ENCODE measurements at regions not wholly inside any gene's neighbourhood (a gene's known extent, or its start where the extent isn't known, plus 50 kb on each side); places are given as distances from the start of the nearest gene placed in this dataset.

DNA sequence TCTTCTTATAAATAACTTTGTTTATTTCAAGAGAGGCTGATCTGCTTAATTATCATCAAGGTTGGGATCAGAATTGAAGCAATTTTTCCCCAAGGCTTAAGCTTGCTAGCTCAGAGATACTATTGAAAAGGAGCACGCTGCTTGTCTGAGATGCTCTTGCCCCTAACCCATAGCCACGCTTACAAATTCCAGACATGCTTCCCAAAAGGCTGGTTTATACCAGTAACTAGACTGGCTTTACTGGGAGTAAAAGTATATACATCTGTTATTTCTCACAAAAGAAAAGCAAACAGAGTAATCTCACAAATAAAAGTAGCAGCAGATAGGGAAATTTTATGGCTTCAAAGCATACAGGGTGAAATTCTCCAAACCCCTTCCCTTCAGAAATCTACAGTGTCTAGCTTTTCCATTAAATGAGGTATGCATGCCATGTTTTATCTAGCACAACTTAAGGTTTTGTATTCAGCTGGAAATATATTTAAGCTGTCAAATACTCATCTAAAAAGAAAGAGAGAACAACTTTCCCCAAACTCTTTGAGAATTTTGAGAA, 163.2 kb upstream of the TRPC7 start:
- no peak for TF ChIP-seq TCF4 (CRISPR knock-in tag; IDR thresholded peaks at IDR 0.05; ENCODE audit: borderline replicate concordance)
- TF ChIP-seq, protein P1, sequence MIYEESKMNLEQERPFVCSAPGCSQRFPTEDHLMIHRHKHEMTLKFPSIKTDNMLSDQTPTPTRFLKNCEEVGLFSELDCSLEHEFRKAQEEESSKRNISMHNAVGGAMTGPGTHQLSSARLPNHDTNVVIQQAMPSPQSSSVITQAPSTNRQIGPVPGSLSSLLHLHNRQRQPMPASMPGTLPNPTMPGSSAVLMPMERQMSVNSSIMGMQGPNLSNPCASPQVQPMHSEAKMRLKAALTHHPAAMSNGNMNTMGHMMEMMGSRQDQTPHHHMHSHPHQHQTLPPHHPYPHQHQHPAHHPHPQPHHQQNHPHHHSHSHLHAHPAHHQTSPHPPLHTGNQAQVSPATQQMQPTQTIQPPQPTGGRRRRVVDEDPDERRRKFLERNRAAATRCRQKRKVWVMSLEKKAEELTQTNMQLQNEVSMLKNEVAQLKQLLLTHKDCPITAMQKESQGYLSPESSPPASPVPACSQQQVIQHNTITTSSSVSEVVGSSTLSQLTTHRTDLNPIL (CRISPR knock-in tag; IDR thresholded peaks at IDR 0.05; ENCODE audit: low read depth) = no peak
- no peak for TF ChIP-seq ARNTL (CRISPR knock-in tag; IDR thresholded peaks at IDR 0.05; ENCODE audit: borderline replicate concordance, low read depth)
- TF ChIP-seq PPARA (CRISPR knock-in tag; IDR thresholded peaks at IDR 0.05; ENCODE audit: borderline replicate concordance) = no peak
- TF ChIP-seq, protein P2, sequence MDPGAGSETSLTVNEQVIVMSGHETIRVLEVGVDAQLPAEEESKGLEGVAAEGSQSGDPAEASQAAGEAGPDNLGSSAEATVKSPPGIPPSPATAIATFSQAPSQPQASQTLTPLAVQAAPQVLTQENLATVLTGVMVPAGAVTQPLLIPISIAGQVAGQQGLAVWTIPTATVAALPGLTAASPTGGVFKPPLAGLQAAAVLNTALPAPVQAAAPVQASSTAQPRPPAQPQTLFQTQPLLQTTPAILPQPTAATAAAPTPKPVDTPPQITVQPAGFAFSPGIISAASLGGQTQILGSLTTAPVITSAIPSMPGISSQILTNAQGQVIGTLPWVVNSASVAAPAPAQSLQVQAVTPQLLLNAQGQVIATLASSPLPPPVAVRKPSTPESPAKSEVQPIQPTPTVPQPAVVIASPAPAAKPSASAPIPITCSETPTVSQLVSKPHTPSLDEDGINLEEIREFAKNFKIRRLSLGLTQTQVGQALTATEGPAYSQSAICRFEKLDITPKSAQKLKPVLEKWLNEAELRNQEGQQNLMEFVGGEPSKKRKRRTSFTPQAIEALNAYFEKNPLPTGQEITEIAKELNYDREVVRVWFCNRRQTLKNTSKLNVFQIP (CRISPR knock-in tag; IDR thresholded peaks at IDR 0.05; ENCODE audit: borderline replicate concordance, low read depth) = no peak
- TF ChIP-seq CSRNP3 (CRISPR knock-in tag; IDR thresholded peaks at IDR 0.05) = no peak
- no peak for TF ChIP-seq ZNF565 (CRISPR knock-in tag; conservative IDR thresholded peaks at IDR 0.05; ENCODE audit: low read depth)
- TF ChIP-seq OSR1 (CRISPR knock-in tag; IDR thresholded peaks at IDR 0.05) = no peak
- no peak for TF ChIP-seq ZNF8 (CRISPR knock-in tag; IDR thresholded peaks at IDR 0.05)
- no peak for TF ChIP-seq ZC3H10 (CRISPR knock-in tag; IDR thresholded peaks at IDR 0.05)
- no peak for TF ChIP-seq TSHZ2 (CRISPR knock-in tag; IDR thresholded peaks at IDR 0.05)
- no peak for TF ChIP-seq TOX (CRISPR knock-in tag; IDR thresholded peaks at IDR 0.05; ENCODE audit: borderline replicate concordance)
- no peak for TF ChIP-seq SNAI2 (CRISPR knock-in tag; IDR thresholded peaks at IDR 0.05)
- TF ChIP-seq BACH2 (CRISPR knock-in tag; IDR thresholded peaks at IDR 0.05; ENCODE audit: borderline replicate concordance) = no peak
- TF ChIP-seq ISL1 (CRISPR knock-in tag; IDR thresholded peaks at IDR 0.05) = no peak
- no peak for TF ChIP-seq ZFP30 (CRISPR knock-in tag; IDR thresholded peaks at IDR 0.05)
- TF ChIP-seq ZFP3 (CRISPR knock-in tag; IDR thresholded peaks at IDR 0.05) = no peak
- no peak for ATAC-seq

DNA sequence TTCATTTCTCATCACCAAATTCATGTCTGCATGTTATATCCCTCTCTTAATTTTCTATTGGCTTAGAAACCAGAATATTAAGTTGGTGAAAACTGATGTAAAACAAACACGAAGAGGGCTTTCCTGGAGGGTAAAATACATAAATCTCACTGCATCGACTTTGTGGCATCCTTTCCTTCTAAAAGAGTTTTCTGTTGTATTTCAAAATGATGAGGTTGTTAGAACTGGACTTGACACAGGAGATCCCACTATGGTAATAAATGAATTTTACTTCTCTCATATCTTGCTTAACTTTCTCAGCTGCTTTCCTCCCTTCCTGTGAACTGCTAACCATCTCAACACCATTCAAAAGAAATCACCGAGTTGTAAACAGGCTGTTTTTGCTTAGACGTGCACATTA, 162.0 kb upstream of the TRPC7 start:
- TF ChIP-seq ESRRG (CRISPR knock-in tag; IDR thresholded peaks at IDR 0.05) (no peak), TCF4 (CRISPR knock-in tag; IDR thresholded peaks at IDR 0.05; ENCODE audit: borderline replicate concordance) (no peak), RARB (CRISPR knock-in tag; IDR thresholded peaks at IDR 0.05) (no peak), OSR1 (CRISPR knock-in tag; IDR thresholded peaks at IDR 0.05) (no peak), ISL1 (CRISPR knock-in tag; IDR thresholded peaks at IDR 0.05) (no peak), ZNF70 (CRISPR knock-in tag; IDR thresholded peaks at IDR 0.05) (no peak), TOX (CRISPR knock-in tag; IDR thresholded peaks at IDR 0.05; ENCODE audit: borderline replicate concordance) (no peak), GLIS3 (CRISPR knock-in tag; IDR thresholded peaks at IDR 0.05) (no peak), BACH2 (CRISPR knock-in tag; IDR thresholded peaks at IDR 0.05; ENCODE audit: borderline replicate concordance) (no peak), CSRNP3 (CRISPR knock-in tag; IDR thresholded peaks at IDR 0.05) (no peak), ZFP3 (CRISPR knock-in tag; IDR thresholded peaks at IDR 0.05) (no peak), ZC3H10 (CRISPR knock-in tag; IDR thresholded peaks at IDR 0.05) (no peak), SNAI2 (CRISPR knock-in tag; IDR thresholded peaks at IDR 0.05) (no peak), CSDC2 (CRISPR knock-in tag; IDR thresholded peaks at IDR 0.05) (no peak), ZNF565 (CRISPR knock-in tag; conservative IDR thresholded peaks at IDR 0.05; ENCODE audit: low read depth) (no peak), PATZ1 (CRISPR knock-in tag; IDR thresholded peaks at IDR 0.05; ENCODE audit: borderline replicate concordance) (no peak)
- TF ChIP-seq, protein P2 (CRISPR knock-in tag; IDR thresholded peaks at IDR 0.05; ENCODE audit: borderline replicate concordance, low read depth) = no peak
- no peak for ATAC-seq

All from SK-N-SH treated with all-trans-retinoic acid at 6 μM for 48 hours (cell line).